HG03097 (cell line): ENCODE measurements at regions not wholly inside any gene's neighbourhood (a gene's known extent, or its start where the extent isn't known, plus 50 kb on each side); places are given as distances from the start of the nearest gene placed in this dataset.

Source experiments
- ATAC-seq: cut with Tn5 transposase; IDR thresholded peaks from one replicate; pipeline ENCODE4 v1.9.1; 2021; ENCODE audit not compliant: unreplicated experiment, low FRiP score

DNA sequence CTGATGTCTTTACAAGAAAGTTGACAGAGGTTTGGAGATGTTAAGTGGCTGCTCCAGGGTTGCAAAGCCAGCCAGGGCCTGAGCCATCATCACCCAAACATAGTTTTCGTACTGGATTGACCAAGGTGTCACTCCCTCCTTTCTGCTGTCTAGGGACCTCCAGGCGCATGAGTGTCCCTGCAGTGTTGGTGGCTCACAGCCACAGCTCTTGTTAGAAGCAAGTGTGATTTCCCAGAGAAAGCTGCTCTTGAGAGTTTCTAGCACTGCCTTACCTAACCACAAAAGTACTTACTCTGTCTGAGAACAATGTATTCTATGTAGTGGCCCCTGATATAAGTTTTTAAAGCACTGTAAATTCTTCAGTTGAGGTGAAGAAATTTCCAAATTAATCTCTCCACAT is 144.1 kb downstream of the SOX2 start:
- ATAC-seq = no peak

GRCh38 chr3:181859518-181859917 is 147.8 kb downstream of the SOX2 start:
- ATAC-seq = no peak

- no peak for ATAC-seq
These were observed 148.5 kb downstream of the SOX2 start for GRCh38 chr3:181860235-181860634.

DNA sequence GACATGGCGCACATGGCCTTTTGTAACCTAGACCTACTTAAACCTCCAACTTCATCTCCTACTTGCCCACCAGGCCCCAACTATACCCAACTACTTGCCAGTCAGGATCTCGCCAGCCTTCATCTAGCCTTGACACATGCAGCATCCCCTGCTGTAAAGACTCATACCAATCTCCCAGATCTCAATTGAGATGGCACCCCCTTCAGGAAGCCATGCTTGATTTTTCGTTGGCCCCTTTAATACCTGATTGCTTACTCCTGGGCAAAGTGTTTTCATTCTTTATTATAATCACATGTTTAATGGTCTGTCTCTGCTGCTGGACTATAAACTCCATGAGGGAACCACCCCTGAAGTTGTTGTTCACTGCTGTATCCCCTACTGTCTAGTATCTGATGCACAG is 150.8 kb downstream of the SOX2 start:
- no peak for ATAC-seq

DNA sequence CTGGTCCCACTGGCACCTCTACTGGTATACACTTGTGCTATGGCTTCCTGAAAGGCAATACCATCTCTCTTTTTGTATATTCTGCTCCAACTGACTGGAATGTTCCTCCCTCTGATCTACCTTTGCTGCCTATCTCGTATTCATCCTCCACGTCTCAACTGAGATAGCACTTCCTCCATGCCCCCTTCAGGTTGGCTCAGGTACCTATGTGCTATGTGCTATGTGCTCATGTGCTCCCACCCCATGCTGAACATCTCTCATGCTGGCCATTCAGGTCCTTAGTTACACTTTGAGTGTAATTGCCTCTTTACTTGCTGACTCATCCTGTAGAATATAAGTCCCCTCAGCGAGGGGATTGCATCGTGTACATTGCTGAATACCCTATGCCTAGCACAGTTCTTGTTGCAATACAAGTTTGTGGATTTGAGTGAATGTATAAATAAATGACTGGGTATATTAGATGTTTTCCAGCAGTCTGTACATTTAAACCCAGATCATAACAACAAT is 156.9 kb downstream of the SOX2 start:
- no peak for ATAC-seq

DNA sequence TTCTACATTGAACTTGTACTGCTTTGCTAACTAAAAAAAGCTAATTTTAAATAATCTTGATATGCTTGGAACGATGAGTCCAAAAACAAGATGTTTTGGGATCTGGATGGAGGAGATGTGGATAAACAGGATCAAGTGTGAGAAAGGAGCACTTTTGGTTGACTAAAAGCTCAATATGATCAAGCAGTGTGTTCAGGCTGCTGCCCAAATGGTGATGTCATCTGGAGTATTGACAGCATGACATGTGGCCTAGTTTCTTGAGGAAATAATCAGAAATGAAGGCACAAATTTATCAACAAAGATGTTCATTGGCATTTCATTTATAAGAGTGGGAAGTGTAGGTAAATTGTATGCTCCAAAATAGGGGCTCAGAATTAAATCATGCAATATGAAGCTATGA is 161.2 kb downstream of the SOX2 start:
- ATAC-seq = no peak

DNA sequence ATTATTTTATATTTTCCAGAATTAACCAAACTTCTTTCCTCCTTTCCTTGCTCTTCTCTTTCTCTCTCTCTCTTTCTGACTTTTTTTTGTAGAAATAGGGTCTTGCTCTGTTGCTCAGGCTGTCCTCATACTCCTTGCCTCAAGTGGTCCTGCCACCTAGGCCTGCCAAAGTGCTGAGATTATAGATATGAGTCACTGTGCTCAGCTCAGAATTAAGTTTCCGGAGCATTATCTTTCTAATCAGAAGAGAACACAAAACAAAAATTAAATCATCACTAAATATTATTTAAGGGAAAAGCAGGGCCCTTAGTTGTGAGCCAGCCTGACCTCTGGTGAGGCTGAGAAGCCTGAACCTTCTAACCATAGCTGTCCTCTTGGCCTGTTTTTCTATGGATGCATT is 168.2 kb downstream of the SOX2 start:
- no peak for ATAC-seq

- no peak for ATAC-seq
These were observed 168.6 kb downstream of the SOX2 start for GRCh38 chr3:181880331-181880730.

GRCh38 chr3:181881749-181882148 is 170.0 kb downstream of the SOX2 start:
- ATAC-seq = no peak

- ATAC-seq = no peak
These were observed 174.3 kb downstream of the SOX2 start for GRCh38 chr3:181885868-181886630.

DNA sequence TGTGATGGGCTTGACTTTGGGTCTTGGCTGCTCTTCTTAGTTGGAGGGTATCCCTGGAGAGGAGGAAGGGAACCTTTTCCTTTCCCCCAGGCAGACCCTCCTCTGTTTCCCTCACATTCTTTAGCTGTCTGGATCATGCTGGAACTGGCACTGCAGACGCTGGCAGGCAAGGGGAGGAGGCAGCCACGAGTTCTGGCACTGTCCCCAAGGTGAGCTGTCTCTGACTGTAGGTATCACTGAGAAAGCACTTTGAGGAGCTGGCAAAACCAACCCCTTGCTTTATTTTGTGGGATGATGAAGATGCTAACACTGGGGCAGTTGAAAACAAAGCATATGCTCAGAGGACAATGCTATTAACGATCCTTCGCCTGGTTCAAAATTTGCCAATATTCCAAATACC is 175.0 kb downstream of the SOX2 start:
- no peak for ATAC-seq

GRCh38 chr3:181887685-181888084 is 176.0 kb downstream of the SOX2 start:
- ATAC-seq = no peak

GRCh38 chr3:181888234-181888633 is 176.5 kb downstream of the SOX2 start:
- ATAC-seq = no peak

GRCh38 chr3:181892848-181893247 is 181.1 kb downstream of the SOX2 start:
- no peak for ATAC-seq

- ATAC-seq = no peak
These were observed 184.9 kb downstream of the SOX2 start for GRCh38 chr3:181896605-181897004.

DNA sequence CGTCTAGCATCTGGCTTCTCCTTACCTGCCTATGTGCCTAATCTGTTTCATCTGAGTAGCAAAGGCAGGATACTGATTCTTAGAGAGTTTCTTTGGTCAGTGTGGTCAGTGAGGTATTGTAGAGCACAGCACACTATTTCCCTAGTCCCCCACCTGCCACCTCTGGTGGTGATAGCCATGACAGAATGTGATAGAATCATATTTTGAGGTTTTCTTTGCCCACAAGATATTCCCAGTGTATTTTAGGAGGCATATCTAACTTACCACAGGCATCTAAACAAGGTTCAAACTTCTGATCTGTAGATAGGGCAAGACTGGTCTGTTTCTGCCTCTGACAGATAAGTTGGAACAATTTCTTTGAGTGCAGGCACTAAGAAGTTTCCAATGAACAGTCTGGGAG is 188.0 kb downstream of the SOX2 start:
- no peak for ATAC-seq

GRCh38 chr3:181901626-181902025 is 189.9 kb downstream of the SOX2 start:
- ATAC-seq = no peak

DNA sequence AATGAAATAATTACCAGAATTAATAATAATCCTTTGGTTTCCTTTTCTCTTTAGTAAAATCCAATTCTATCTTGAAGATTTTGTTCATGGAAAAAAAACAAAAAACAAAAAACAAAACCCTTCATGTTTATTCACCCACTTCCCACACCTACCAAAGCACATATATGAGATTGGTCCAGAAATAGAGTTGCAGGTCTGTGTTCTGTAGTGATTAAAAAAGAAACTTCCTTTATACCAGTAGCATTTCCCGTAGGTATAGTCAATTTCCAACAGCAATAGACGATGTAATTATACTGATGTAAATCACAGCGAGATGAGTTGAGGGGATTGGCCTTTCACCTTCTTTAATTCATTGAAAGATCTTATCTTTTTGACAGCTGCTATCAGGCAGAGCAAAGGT is 194.6 kb downstream of the SOX2 start:
- no peak for ATAC-seq

- ATAC-seq = no peak
These were observed 197.5 kb downstream of the SOX2 start for GRCh38 chr3:181909241-181909640.

DNA sequence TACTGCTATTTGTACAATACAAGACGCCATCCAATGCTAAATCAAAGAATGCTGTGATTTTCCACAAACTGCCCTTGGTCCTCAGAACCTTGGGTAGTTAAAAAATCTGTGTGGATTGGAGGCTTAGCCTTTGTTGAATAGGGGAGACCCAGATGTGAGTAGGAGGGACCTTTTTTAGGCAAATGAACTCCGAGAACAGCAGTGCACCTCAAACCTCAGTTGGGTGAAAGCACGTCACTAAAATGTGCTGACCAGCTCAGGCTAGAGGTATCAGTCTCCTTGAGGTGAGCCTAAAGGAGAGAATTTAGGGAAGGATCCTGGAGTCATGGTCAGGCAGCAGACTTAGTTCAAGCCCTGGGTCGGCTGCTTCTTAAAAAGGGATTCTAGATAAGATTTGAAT is 200.7 kb downstream of the SOX2 start:
- ATAC-seq = no peak

DNA sequence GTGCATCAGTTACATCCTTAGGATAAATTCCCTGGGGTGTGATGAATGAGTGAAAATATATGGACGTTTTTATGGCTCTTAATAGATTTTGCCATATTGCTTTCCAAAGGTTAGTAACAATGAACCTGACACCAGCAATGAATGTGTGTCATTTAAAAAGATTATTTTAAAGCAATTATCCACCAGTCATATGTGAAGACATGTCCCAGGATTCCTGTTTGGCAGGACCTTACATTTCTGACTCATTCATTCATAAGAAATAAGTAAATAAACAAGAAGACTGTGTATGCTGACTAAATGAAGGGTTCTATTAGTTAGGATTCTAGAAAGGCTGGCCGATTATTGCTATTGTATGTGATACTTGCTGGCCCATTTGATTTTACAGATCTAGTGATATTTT is 201.5 kb downstream of the SOX2 start:
- ATAC-seq = no peak

GRCh38 chr3:181915551-181915950 is 203.8 kb downstream of the SOX2 start:
- no peak for ATAC-seq

GRCh38 chr3:181916013-181916412 is 204.3 kb downstream of the SOX2 start:
- no peak for ATAC-seq
